GM12874 (cell line): ENCODE measurements at regions not wholly inside any gene's neighbourhood (a gene's known extent, or its start where the extent isn't known, plus 50 kb on each side); places are given as distances from the start of the nearest gene placed in this dataset.

Experiments used
- TF ChIP-seq, protein P1 (sequence below): IDR thresholded peaks from 2 replicates; pipeline ENCODE4 v1.5.1; 2011; ENCODE audit warnings: low read depth, mild to moderate bottlenecking, control low read depth, low read length, moderate library complexity; ENCODE audit not compliant: insufficient read depth

DNA sequence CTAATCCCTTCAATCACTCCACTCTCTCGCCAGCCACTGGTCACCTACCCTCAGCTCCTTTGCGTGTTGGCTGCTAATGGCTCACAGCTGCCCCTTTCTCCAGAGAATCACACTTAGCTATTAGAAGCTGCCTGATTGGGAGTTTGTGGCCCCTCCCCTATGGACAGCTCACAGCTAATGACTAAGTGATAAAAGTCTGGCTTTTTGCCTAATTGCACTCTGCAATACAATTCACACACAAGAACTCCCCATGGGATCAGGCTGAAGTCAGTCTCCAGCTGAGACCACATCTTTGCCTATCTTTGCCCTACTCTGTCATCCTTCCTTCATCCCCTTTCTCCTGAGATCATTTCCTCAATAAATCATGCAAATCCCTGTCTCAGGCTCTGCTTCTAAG is 701.9 kb upstream of the RAB6C start:
- TF ChIP-seq, protein P1, sequence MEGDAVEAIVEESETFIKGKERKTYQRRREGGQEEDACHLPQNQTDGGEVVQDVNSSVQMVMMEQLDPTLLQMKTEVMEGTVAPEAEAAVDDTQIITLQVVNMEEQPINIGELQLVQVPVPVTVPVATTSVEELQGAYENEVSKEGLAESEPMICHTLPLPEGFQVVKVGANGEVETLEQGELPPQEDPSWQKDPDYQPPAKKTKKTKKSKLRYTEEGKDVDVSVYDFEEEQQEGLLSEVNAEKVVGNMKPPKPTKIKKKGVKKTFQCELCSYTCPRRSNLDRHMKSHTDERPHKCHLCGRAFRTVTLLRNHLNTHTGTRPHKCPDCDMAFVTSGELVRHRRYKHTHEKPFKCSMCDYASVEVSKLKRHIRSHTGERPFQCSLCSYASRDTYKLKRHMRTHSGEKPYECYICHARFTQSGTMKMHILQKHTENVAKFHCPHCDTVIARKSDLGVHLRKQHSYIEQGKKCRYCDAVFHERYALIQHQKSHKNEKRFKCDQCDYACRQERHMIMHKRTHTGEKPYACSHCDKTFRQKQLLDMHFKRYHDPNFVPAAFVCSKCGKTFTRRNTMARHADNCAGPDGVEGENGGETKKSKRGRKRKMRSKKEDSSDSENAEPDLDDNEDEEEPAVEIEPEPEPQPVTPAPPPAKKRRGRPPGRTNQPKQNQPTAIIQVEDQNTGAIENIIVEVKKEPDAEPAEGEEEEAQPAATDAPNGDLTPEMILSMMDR: no peak

DNA sequence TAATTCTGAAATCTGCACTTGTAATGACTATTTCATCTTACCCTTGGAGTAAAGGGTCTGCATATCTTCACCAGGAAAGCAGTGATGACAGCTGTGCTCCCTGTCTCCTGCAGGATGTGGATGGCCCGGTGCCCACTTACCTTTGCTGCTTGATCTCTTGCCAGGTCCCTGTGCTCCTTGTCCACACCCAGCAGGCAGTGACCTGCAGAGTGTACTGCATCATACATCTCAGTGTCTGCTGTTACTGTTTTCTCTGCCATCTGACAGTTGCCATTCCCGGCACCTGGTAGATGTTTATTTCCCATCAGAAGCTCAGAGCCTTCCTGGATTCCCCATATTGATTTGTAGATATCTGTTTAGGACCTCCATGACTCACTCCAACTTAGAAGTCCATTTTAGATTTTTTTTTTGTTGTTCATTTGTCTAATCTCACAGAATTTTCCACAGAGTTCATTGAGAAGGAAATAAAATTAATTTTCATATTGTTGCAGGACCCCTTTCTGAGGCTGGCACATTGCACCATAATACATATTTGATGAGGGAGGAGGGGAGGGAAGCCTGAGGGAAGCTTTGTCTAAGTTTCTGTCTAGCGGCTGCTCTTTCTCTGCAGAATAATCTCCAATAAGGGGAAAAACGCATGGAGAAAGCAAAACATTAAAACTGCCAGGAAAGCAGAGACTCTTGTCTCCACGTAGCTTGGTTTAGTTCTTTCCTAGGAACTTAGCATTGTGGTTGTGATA is 697.5 kb upstream of the RAB6C start:
- TF ChIP-seq, protein P1: no peak

DNA sequence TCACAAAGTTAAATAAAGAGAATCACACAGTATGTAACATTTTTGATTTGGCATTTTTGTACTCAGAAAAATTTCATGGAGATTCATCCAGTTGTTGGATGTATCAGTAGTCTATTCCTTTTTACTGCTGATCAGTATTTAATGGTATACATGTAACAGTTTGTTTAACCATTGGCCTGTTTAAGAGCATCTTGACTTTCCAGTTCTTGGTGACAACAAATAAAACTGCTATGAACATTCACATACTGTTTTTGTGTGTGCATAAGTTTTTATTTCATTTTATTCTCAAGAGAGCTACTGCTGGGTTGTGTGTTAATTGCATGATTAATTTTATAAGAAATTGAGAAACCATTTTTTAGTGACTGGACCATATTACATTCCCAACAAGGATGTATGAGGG is 694.5 kb upstream of the RAB6C start:
- TF ChIP-seq, protein P1: no peak

DNA sequence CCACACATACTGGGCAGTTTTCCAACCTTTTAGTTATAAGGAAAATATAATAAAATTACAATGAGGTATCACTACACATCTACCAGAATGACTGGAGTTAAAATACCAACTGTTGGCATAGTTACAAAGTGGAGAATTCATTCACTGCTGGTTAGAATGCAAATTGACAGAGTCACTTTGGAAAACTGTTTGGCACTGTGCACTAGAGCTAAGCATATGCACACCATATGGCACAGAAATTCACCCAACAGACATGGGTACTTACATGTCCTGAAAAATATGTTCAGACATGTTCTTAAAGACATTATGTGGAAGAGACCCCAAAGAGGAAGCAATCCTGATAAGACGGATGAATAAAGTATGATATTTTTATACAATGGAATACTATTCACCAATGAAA is 686.1 kb upstream of the RAB6C start:
- TF ChIP-seq, protein P1: no peak

DNA sequence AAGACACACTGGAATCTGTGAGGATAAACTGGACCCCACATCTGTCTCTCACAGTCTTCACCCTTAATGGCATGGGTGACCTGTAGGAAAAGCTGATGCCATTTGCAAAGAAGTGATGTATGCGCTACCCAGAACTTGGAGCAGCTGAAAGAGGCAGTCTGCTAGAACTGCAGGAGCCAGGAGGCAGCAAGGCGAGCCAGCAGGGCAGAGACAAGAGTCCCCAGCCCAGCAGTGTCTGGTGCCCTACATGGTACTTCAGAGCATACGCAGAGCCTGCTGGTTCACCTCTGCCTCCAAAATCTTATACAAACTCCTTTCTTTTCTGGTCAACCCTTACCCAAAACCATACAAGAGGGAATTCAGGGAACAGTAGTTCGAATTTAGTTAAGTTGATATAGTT is 683.1 kb upstream of the RAB6C start:
- TF ChIP-seq, protein P1: no peak

DNA sequence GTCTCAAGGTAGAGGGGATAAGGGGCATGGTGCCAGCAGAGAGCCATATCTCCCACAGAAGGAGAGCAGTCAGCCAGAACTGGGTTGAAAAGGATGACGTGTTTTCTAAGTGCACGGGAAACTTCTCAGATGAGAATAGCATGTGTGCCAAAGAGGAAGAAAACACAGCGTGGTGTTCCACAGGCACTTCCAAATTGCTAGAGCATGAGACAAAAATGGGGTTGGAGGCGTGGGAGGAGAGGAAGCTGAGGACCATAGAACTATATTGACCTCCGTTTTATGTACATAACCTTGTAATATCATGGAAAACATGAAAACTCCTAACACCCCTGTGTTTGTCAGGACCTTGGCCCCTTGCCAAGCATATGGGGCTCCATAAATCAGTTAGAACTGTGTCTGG is 682.7 kb upstream of the RAB6C start:
- TF ChIP-seq, protein P1: no peak

DNA sequence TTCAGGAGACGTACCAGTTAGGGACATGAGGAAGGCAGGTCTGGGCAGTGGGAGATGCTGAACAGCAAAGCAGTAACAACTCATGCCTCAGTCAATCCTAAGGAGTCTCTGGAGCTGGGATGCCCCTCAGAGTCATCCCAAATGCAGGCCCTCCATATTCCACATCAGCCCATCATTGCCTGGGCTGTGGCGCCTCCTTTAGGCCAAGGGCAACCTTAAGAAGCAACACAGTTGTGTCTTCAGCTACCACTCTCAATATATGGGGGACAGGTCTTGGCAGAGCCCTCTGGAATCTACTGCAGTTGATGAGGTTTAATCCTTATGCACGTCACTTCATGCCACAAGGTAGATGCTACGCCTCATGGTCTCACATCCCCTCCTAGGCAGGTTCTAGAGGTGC is 682.0 kb upstream of the RAB6C start:
- TF ChIP-seq, protein P1: no peak

DNA sequence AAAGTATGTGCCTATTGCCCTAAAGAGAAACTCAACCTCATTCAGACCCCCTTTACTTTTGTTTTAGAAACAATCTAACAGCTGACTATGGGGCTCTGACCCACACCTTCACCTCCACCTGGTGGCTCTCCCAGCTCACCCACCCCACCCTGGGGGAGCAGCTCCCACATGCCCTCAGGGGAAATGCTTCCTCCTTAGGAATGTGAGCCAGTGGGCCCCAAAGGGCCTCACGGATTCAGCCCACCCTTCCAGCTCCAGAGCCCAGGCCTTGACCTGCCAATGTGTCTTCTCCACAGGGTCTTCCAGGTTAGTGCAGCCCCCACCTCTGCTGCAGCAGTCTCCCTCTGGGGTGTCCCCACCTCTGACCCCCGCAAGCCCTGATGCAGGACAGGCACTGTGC is 680.1 kb upstream of the RAB6C start:
- TF ChIP-seq, protein P1: no peak
